BE2C (cell line): ENCODE measurements at regions not wholly inside any gene's neighbourhood (a gene's known extent, or its start where the extent isn't known, plus 50 kb on each side); places are given as distances from the start of the nearest gene placed in this dataset.

Experiments
- DNase-seq: peaks from one replicate; pipeline ENCODE4 v3.0.0-alpha.2; 2020
- H3K27me3 ChIP-seq: fragments of 250-450 bp; sonication (Bioruptor Pico); 2 replicates; pipeline ENCODE4 v1.5.1; 2020; ENCODE audit warnings: mild to moderate bottlenecking
- H3K36me3 ChIP-seq: fragments of 250-450 bp; sonication (Bioruptor Pico); 2 replicates; pipeline ENCODE4 v1.5.1; 2020; ENCODE audit warnings: mild to moderate bottlenecking
- H3K4me1 ChIP-seq: fragments of 250-450 bp; sonication (Bioruptor Pico); 2 replicates; pipeline ENCODE4 v1.5.1; 2020
- H3K4me3 ChIP-seq: 2 replicates; pipeline ENCODE4 v1.5.1; 2011; ENCODE audit warnings: low read depth, low read length
- H3K9me3 ChIP-seq: fragments of 250-450 bp; sonication (Bioruptor Pico); 2 replicates; pipeline ENCODE4 v1.5.1; 2020
- CTCF ChIP-seq: IDR thresholded peaks from 2 replicates; pipeline ENCODE4 v1.5.1; 2012; ENCODE audit warnings: mild to moderate bottlenecking, low read depth, low read length

GRCh38 chr11:104380358-104380757 is 216.4 kb upstream of the PDGFD start:
- no peak for TF ChIP-seq CTCF
- Histone ChIP-seq H3K36me3 (no peaks in the 10 kb centered on the region), H3K4me1 (no peaks in the 10 kb centered on the region), H3K9me3 (no peaks in the 10 kb centered on the region), H3K27me3 (no peaks in the 10 kb centered on the region), H3K4me3 (no peak overlapping the region)
- no peak for DNase-seq

- H3K9me3 ChIP-seq = no peaks in the 10 kb centered on the region
- H3K4me1 ChIP-seq = no peaks in the 10 kb centered on the region
- H3K27me3 ChIP-seq = no peaks in the 10 kb centered on the region
- H3K36me3 ChIP-seq = no peaks in the 10 kb centered on the region
- no peak overlapping the region for H3K4me3 ChIP-seq
- no peak for TF ChIP-seq CTCF
- DNase-seq = no peak
Measured at GRCh38 chr11:104372111-104372510, 208.2 kb upstream of the PDGFD start.

GRCh38 chr11:104370478-104370877 is 206.5 kb upstream of the PDGFD start:
- TF ChIP-seq CTCF = no peak
- Histone ChIP-seq H3K4me1 (no peaks in the 10 kb centered on the region), H3K27me3 (no peaks in the 10 kb centered on the region), H3K9me3 (no peaks in the 10 kb centered on the region), H3K36me3 (no peaks in the 10 kb centered on the region), H3K4me3 (no peak overlapping the region)
- DNase-seq = no peak

- Histone ChIP-seq H3K27me3 (no peaks in the 10 kb centered on the region), H3K4me3 (no peak overlapping the region), H3K9me3 (no peaks in the 10 kb centered on the region), H3K36me3 (no peaks in the 10 kb centered on the region), H3K4me1 (no peaks in the 10 kb centered on the region)
- DNase-seq = no peak
- TF ChIP-seq CTCF = no peak
Measured at GRCh38 chr11:104369761-104370160, 205.8 kb upstream of the PDGFD start.

- Histone ChIP-seq H3K4me3 (no peak overlapping the region), H3K27me3 (no peaks in the 10 kb centered on the region), H3K36me3 (no peaks in the 10 kb centered on the region), H3K4me1 (no peaks in the 10 kb centered on the region), H3K9me3 (no peaks in the 10 kb centered on the region)
- TF ChIP-seq CTCF = no peak
- no peak for DNase-seq
Measured at GRCh38 chr11:104366321-104366734, 202.4 kb upstream of the PDGFD start.

GRCh38 chr11:104365676-104366075 is 201.7 kb upstream of the PDGFD start:
- no peaks in the 10 kb centered on the region for H3K4me1 ChIP-seq
- no peaks in the 10 kb centered on the region for H3K27me3 ChIP-seq
- H3K4me3 ChIP-seq = no peak overlapping the region
- no peaks in the 10 kb centered on the region for H3K9me3 ChIP-seq
- no peak for DNase-seq
- TF ChIP-seq CTCF = no peak
- no peaks in the 10 kb centered on the region for H3K36me3 ChIP-seq
